Left ventricle myocardium superior (tissue), 1 donor: ENCODE measurements at regions not wholly inside any gene's neighbourhood (a gene's known extent, or its start where the extent isn't known, plus 50 kb on each side); places are given as distances from the start of the nearest gene placed in this dataset.
"Not testable (repeated sequence)": the region's sequence is repeated elsewhere in the genome, so short reads cannot be mapped to it uniquely, and the experiment has no call there.

Experiments
- ATAC-seq: fragments of 200-7000 bp; cut with Tn5 transposase; one replicate; pipeline ENCODE4 v1.9.1; 2020; ENCODE audit warnings: mild to moderate bottlenecking, moderate library complexity
- DNase-seq: peaks from one replicate; pipeline ENCODE4 v3.0.0-alpha.2; 2020
- intact Hi-C: fragments of 100-400 bp; cut with micrococcal nuclease; formaldehyde crosslinking; loops from one replicate; pipeline ENCODE4 v1.11.0; 2022
- donor health status: DM: no; HTN: yes; CAD: no; lungs with severe emphysema.

GRCh38 chrX:51125743-51126142 is 206.9 kb upstream of the NUDT10 start:
- DNase-seq, ATAC-seq, intact Hi-C loops: not testable (repeated sequence)

GRCh38 chrX:51144828-51145442 is 187.7 kb upstream of the NUDT10 start:
- intact Hi-C loops: no loop called here
- no peak for DNase-seq
- ATAC-seq: no peak

GRCh38 chrX:51148848-51149247 is 183.8 kb upstream of the NUDT10 start:
- DNase-seq: no peak
- ATAC-seq: no peak
- intact Hi-C loops: no loop called here

GRCh38 chrX:51151734-51152133 is 180.9 kb upstream of the NUDT10 start:
- intact Hi-C loops: no loop called here
- DNase-seq: no peak

GRCh38 chrX:51155157-51155556 is 177.5 kb upstream of the NUDT10 start:
- intact Hi-C loops: no loop called here
- DNase-seq: no peak
- no peak for ATAC-seq

More at GRCh38 chrX:51151734-51152133, 180.9 kb upstream of the NUDT10 start:
- no peak for ATAC-seq

GRCh38 chrX:51155566-51155965 is 177.1 kb upstream of the NUDT10 start:
- DNase-seq (no peak), ATAC-seq (no peak)
- intact Hi-C loops: no loop called here

GRCh38 chrX:51158231-51158630 is 174.4 kb upstream of the NUDT10 start:
- DNase-seq (no peak), ATAC-seq (no peak)
- intact Hi-C loops: no loop called here

GRCh38 chrX:51159378-51159777 is 173.2 kb upstream of the NUDT10 start:
- ATAC-seq, DNase-seq, intact Hi-C loops: not testable (repeated sequence)

GRCh38 chrX:51163730-51164129 is 168.9 kb upstream of the NUDT10 start:
- intact Hi-C loops: no loop called here
- ATAC-seq: no peak
- DNase-seq: no peak

GRCh38 chrX:51178356-51178900 is 154.2 kb upstream of the NUDT10 start:
- ATAC-seq, intact Hi-C loops: not testable (repeated sequence)

GRCh38 chrX:51179805-51180204 is 152.8 kb upstream of the NUDT10 start:
- ATAC-seq, DNase-seq, intact Hi-C loops: not testable (repeated sequence)

More at GRCh38 chrX:51178356-51178900, 154.2 kb upstream of the NUDT10 start:
- not testable (repeated sequence) for DNase-seq

GRCh38 chrX:51182545-51182944 is 150.1 kb upstream of the NUDT10 start:
- DNase-seq (no peak), ATAC-seq (no peak)
- intact Hi-C loops: no loop called here

- no peak for ATAC-seq
- intact Hi-C loops: no loop called here
- no peak for DNase-seq
Measured at GRCh38 chrX:51192104-51192503, 140.5 kb upstream of the NUDT10 start.

GRCh38 chrX:51215266-51215665 is 117.4 kb upstream of the NUDT10 start:
- ATAC-seq: no peak
- no peak for DNase-seq

GRCh38 chrX:51215856-51216255 is 116.8 kb upstream of the NUDT10 start:
- intact Hi-C loops: no loop called here
- ATAC-seq (no peak), DNase-seq (no peak)

More at GRCh38 chrX:51215266-51215665, 117.4 kb upstream of the NUDT10 start:
- intact Hi-C loops: no loop called here

GRCh38 chrX:51242212-51242611 is 90.4 kb upstream of the NUDT10 start:
- ATAC-seq (no peak), DNase-seq (no peak)
- intact Hi-C loops: no loop called here

GRCh38 chrX:51257490-51257889 is 75.1 kb upstream of the NUDT10 start:
- ATAC-seq: no peak
- intact Hi-C loops: no loop called here
- DNase-seq: no peak

- intact Hi-C loops, ATAC-seq, DNase-seq: not testable (repeated sequence)
Measured at GRCh38 chrX:51262271-51262670, 70.4 kb upstream of the NUDT10 start.

GRCh38 chrX:51272638-51273037 is 60.0 kb upstream of the NUDT10 start:
- ATAC-seq (no peak), DNase-seq (no peak)
- intact Hi-C loops: no loop called here

GRCh38 chrX:51281758-51282318 is 50.8 kb upstream of the NUDT10 start:
- DNase-seq: no peak
- no peak for ATAC-seq
- intact Hi-C loops: no loop called here
